DOHH2 (cell line): ENCODE measurements at regions not wholly inside any gene's neighbourhood (a gene's known extent, or its start where the extent isn't known, plus 50 kb on each side); places are given as distances from the start of the nearest gene placed in this dataset.

ENCODE experiments used
- EZH2phosphoT487 ChIP-seq: fragments of 200-600 bp; sonication (generic); IDR thresholded peaks from 2 replicates; pipeline ENCODE4 v1.6.1; 2017; ENCODE audit warnings: borderline replicate concordance, mild to moderate bottlenecking, antibody characterized with exemption, low read length, moderate library complexity, mixed read lengths
- TF ChIP-seq, protein P1 (sequence below): fragments of 200-600 bp; sonication (generic); IDR thresholded peaks from one replicate; pipeline ENCODE4 v1.5.1; 2014; ENCODE audit warnings: antibody characterized with exemption, mild to moderate bottlenecking, low read depth, low read length; ENCODE audit not compliant: poor library complexity, severe bottlenecking

DNA sequence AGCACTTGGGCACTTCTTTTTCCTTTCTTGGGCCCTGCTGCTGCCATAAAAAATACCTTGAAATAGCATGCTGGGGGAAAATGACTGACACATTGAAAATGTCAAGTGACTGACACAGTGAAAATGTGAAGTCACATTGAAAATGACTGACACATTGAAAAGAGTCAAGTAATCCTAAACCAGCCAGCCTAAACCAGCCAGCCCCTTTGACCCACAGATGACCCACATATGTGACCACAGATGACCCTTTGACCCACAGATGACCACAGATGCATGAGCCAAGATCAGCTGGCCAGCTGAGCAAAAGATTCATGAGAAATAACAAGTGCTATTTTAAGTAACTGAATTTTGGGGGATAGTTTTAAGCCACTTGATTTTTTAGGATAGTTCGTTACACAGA, 97.8 kb upstream of the SLC28A3 start:
- TF ChIP-seq, protein P1, sequence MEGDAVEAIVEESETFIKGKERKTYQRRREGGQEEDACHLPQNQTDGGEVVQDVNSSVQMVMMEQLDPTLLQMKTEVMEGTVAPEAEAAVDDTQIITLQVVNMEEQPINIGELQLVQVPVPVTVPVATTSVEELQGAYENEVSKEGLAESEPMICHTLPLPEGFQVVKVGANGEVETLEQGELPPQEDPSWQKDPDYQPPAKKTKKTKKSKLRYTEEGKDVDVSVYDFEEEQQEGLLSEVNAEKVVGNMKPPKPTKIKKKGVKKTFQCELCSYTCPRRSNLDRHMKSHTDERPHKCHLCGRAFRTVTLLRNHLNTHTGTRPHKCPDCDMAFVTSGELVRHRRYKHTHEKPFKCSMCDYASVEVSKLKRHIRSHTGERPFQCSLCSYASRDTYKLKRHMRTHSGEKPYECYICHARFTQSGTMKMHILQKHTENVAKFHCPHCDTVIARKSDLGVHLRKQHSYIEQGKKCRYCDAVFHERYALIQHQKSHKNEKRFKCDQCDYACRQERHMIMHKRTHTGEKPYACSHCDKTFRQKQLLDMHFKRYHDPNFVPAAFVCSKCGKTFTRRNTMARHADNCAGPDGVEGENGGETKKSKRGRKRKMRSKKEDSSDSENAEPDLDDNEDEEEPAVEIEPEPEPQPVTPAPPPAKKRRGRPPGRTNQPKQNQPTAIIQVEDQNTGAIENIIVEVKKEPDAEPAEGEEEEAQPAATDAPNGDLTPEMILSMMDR: no peak
- TF ChIP-seq EZH2phosphoT487: no peak
